NOMO-1 (cell line): ENCODE measurements at regions not wholly inside any gene's neighbourhood (a gene's known extent, or its start where the extent isn't known, plus 50 kb on each side); places are given as distances from the start of the nearest gene placed in this dataset.

Experiments
- DNase-seq, 2 experiments: peaks; one replicate each; lab custom pipeline; 2025; ENCODE audit not compliant: unreplicated experiment in 2 of 2; lab: John Stamatoyannopoulos, UW

GRCh38 chr1:29853716-29854330 lies 617.5 kb downstream of the PTPRU start:
- no peak for DNase-seq

GRCh38 chr1:29852248-29852647 lies 615.9 kb downstream of the PTPRU start:
- no peak for DNase-seq

- DNase-seq, result no peak
Measured at GRCh38 chr1:29851691-29852090, 615.4 kb downstream of the PTPRU start.

- no peak for DNase-seq
Measured at GRCh38 chr1:29849991-29850757, 613.9 kb downstream of the PTPRU start.

- DNase-seq, result peak in 1 of 2 experiments; percentile 4
Measured at GRCh38 chr1:29849038-29849750, 612.9 kb downstream of the PTPRU start.

GRCh38 chr1:29845910-29846309 lies 609.6 kb downstream of the PTPRU start:
- no peak for DNase-seq

GRCh38 chr1:29842130-29842529 lies 605.8 kb downstream of the PTPRU start:
- no peak for DNase-seq

- no peak for DNase-seq
Measured at GRCh38 chr1:29839726-29840125, 603.4 kb downstream of the PTPRU start.

- DNase-seq, result no peak
Measured at GRCh38 chr1:29838738-29839320, 602.5 kb downstream of the PTPRU start.

GRCh38 chr1:29836651-29837646 lies 600.6 kb downstream of the PTPRU start:
- DNase-seq, result no peak

GRCh38 chr1:29835874-29836273 lies 599.6 kb downstream of the PTPRU start:
- DNase-seq, result no peak

GRCh38 chr1:29835406-29835805 lies 599.1 kb downstream of the PTPRU start:
- DNase-seq, result no peak

GRCh38 chr1:29833581-29833980 lies 597.3 kb downstream of the PTPRU start:
- no peak for DNase-seq

- no peak for DNase-seq
Measured at GRCh38 chr1:29832936-29833335, 596.6 kb downstream of the PTPRU start.

- no peak for DNase-seq
Measured at GRCh38 chr1:29832471-29832870, 596.1 kb downstream of the PTPRU start.

GRCh38 chr1:29831500-29832117 lies 595.3 kb downstream of the PTPRU start:
- no peak for DNase-seq

GRCh38 chr1:29830916-29831315 lies 594.6 kb downstream of the PTPRU start:
- no peak for DNase-seq

GRCh38 chr1:29830383-29830782 lies 594.1 kb downstream of the PTPRU start:
- no peak for DNase-seq

- no peak for DNase-seq
Measured at GRCh38 chr1:29829448-29830344, 593.4 kb downstream of the PTPRU start.
